ENCODE measurements at regions not wholly inside any gene's neighbourhood (a gene's known extent, or its start where the extent isn't known, plus 50 kb on each side); places are given as distances from the start of the nearest gene placed in this dataset.

DNA sequence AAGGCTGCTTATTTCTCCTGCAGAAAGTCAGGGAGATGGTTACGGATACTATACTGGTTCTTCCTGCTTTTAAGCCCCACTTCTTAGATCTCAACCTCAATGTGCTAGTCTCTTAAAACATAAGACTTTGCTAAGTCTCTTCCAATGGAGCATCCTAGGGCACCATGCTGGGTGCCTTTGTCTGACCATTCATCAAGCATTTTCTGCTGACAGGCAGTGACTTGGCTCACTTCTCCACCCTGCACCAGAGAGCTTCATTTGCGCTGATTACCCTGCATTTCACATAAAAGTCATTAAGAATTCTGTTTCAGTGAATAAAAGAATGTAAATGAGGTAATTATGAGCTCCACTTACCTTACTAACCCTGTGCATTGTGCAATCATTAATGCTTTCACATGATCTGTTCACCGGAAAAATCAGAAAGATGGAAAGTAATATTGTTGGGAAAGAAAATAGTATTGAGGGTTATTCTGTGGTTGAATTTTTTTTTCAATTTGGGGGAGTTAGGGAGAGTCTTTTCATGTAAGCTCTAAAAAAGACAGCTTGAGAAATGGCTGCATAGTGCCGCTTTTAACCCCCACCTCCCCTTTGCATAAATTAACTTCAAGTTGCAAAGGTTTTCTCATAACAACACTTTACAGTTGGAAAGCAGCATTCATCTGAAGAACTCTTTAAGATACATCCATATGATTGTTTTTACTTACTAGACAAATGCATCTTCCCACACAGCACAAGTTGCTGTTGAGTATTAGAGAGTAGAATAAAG, 677.3 kb upstream of the KIRREL3 start:
- DNase-seq = no peak

DNA sequence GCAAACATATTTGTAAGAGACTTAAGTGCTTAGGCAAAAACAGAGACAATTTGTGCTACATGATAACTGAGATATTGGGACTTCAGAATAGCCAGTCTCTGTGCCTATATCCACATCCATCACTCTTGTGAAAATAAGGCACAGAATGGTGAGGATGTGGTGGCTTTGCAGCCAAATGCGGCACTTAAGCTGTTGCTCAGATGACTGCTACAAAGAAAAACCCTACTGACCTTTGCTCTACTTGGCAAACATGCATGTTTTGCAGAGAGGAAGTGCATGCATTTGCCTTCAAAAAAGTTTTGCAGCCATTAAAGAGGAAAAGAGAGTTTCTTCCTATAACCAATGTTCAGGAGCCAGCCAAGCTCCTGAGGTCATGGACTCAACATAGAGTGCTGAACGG, 675.0 kb upstream of the KIRREL3 start:
- DNase-seq = no peak

DNA sequence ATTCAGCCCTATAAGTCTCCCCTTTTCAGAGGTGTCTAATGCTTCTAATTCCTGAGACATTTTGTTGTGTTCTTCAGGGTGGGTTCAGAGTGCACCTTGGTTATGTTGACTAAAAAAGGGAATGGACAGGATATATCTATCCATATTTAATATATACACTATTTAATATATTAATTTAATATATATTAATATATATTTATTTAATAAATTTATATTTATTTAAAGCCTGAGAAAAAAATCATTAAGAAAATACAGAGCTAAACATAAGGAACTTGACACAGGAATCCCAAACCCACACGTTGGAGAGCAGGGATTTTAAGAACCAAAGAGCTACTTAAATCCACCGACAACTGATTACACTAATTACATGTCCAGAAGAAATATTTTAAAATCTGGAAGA, 674.2 kb upstream of the KIRREL3 start:
- no peak for DNase-seq

DNA sequence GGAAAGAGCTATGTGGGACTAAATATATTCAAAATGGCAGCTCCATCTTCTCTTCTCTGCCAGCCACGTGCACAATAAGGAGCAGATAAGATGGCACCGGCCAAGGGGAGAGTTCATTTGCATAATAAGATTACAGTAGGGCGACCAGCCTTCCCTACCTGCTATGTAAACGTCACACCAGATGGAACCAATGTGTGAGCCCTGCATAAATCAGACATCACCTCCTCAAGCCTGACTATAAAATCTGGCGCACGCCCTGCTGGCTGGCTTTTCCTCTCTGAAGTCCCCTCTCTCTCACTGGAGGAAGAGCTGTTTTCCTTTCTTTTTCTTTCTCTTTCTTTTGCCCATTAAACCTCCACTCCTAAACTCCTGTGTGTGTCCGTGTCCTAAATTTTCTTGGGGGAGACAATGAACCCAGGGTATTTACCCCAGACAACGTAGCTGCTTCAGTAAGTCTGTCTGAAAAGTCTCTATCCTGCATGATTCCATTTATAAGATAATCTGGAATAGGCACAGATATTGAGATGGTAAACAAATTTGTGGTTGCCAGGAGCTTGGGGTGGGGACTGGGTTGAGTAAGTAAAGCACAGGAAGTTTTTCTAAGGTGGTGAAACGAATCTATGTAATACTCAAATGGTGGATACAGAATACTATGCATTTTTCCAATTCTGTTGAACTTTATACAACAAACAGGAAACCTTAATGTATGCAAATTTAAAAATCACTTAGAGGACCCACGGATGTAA, 670.0 kb upstream of the KIRREL3 start:
- DNase-seq = no peak

DNA sequence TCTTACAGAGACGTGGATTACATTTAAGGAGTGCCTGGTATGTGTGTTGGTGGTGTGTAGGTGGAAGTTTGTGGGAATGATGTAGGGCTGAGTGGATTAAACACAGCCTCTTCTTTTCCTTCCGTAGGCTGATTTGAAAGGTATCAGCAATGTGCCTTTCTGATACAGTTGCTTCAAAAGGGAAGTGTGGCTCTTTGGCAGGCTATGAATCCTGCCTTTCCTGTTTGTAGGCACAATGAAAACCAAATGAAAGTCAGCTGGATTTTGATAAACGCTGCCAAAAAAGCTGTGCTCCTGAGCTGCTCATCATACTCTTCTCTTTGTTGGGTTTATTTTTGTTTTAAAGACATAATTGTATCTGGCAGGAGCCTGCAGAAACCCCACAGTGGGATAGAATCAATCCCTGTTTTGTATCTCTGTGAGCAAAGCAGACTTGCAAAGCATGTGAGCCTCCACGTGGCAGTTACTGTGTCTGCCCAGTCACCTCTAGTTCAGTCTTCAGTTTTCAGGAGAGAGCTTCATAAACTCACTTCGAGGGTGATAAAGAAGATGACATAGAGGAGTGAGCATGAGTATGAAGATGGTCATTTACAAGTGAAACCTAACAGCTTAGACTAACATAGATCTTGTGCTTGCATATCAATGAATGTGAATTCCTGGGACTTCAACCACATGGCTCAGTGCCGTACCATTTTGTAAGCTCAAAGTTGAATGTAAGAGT, 655.7 kb upstream of the KIRREL3 start:
- DNase-seq = no peak

DNA sequence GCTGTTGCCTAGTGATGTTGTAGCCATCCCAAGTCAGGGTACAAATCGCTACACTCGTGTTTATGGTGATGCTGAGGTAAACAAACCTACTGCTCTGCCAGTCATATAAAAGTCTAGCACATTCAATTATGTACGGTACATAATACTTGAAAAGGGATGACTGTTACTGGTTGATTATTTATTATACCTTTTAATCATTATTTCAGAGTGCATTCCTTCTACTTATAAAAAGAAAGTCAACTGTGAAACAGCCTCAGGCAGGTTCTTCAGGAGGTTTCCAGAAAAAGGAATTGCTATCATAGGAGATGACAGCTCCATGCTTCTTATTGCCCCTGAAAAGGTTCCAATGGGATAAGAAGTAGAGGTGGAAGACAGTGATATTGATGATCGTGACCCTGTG, 652.5 kb upstream of the KIRREL3 start:
- DNase-seq = no peak

DNA sequence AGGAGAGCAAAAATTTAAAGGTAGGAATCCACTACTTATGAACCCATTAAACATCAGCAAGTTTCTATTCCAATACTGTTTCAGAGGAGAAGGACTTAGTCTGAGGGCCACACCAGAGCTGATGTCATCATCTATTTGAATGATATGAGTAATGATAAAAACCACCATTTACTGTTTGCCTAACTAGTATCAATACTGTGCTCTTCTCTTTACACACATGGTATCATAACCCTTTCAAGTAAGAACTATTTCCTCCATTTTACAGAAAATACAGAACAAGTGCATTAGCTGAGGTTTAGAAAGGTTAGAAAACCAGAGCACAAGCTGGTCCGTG, 651.3 kb upstream of the KIRREL3 start:
- no peak for DNase-seq

DNA sequence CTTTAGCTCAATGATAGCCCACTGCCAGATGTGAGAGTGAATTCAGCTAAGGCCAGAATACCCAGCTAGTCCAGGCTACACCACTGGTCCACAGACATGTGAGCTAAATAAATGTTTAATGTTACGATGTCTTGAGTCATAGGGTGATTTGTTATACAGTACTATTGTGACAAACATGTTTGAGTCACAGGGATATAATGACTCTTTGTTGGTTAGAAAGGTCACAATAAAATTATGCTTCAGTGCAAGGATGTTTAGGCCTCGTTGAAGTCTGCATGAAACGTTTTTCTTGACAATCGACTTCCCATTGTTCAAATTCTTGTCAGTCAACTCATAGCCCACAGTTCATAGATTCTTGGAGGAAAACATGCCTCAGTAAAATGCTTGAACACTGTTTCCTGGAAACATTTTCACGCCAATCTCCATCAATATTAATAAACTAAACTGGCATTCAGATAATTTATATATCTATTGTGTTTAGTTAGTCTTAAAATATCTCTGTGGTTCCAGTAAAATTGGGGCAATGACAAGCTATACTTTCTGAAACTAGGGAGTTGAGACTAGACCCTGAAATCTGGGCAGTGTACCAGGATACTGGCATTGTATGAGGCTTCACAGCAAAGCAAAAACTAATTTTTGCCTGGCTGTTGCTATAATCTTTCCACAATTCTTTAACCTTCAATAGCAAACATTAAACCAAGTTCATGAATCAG, 650.8 kb upstream of the KIRREL3 start:
- no peak for DNase-seq

DNA sequence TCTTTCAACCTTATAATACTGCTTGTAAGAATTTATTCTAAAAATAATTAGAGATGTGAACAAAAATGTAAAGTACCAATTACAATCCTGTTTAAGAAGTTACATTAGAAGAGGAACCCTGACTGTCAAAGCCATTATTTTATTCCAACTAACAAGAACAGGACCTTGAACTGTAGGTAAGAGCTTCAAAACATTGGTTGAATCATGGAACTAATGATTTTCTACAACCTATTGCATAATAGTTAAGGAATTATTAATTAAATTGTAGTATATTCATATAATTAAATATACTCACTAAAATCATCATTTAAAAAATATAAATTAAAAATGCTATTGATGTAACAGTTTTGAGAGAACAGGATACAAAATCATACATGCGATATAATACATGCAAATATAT, 649.4 kb upstream of the KIRREL3 start:
- DNase-seq = no peak

DNA sequence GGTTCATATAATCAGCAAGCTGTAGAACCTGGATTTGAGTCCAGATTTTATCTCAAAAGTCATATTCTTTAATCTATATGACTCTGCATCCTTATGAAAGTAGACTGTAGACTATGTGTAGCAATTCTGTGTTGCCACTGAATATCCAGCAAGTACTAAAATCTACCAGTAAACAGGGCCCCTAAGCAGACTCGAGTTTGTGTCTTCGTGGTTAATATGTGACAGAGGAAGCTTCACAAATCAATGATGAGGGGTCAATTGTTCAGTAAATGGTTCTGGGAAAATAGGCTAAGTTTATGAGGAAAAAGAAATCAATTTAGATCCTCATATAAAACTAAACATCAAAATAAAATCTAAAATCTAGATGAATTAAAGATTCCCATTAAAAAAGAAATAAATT, 648.5 kb upstream of the KIRREL3 start:
- no peak for DNase-seq

DNA sequence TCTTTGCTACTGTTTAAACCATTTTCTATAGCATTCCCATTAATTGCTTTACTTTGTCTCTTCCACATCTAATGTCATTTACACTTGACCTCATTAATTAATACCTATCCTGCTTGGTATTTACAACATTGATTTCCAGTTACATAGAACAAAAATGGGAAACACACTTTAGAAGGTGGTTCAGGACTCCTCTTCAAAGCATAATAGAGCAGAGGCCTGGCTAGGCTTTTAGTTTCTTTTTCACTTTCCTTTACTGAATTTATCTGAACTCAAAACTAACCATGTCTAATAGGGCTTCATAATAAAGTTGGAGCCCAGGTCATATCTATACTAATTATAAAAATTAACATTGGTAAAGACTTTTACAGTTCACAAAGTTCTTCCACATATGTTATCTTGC, 648.0 kb upstream of the KIRREL3 start:
- DNase-seq = no peak

DNA sequence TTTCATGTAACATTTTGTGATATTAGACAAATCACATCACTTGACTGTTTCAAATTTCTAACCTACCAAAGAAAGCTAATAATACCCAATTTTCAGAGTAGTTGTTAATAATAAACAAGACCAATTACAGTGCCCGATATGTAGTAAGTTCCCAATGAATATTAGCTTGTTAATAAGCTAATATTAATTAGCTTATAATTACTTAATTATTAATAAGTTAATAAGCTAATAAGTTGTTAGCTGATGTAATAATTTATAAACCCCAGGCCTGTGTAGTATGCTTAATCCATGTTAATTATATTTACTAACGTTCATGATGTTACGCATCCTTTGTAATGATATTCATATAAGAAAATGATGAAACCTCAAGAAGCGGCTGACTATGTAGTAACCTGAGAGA, 643.8 kb upstream of the KIRREL3 start:
- DNase-seq = no peak

DNA sequence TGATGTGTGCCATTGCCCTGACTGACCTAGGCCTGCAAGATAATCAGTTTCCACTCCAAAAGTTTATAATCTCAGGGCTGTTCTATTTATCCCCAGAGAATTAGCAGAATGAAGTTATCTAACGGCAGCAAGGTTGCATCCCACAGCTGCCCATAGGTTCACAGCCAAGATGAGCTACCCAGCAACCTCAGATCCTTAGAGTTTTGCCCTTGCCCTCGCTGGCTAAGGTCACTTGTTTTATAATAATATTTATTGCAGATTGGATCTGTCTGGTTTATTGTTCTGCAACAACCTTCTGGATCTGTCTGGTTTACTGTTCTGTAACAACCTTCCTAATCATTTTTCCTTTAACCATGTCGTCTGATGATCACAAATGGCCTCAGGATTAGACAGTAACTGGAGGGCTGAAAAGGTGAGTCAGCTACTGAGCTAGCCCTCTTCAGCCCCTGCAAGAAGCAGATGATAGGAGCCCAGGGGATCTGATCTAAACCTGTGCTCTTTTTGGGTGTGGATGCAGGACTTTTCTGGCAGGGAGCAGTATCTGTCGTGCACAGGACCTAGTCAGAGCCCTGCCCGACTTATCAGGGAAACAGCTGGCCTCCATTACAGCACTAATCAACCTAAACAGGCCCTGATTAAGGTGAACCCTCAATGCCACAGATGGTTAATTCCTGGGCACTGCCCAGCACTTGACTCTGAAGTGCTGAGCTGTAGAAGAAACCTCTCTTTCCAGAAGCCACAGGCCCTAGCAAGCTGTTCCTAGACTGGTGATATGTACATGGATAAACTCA, 642.9 kb upstream of the KIRREL3 start:
- no peak for DNase-seq

DNA sequence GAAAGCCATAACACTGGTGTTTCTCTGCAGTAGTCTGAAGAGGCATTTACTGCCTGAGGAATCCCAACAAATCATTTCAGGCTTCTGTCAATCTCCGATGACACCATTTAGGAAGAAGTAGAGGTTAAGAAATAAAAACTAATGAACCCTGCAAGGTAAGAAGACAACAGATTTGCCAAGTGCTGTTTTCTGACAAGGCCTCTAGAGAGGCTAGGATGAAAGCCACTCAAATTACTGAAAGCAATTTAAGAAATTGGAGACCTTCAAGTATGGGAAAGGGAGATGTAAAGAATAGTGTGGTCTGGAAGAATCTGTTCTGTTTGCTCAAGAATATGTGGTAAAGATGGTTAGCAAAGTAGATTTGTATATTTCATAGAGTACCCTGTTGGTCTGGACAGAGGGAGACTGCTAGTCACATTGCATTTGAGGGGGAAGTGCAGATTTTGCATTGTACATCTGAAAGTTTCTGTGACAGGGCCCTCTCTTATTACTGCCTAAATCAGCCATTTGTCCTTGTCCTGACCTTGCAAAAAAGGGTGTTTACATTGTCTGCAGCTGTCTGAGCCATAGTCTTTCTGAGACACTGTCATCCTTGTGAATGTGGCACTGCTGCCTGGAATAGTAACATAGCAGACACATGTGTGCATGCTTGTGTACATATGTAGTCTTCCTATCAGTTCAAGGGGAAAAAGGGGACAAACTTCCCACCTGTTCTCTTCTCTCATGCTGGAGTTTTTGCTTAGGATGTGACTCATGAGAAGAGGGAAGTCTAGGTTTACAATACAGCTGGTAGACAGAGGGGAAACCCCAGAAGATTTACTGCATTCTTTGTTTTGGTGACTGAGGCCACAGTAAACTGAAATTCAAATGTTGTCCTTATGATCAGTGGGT, 640.2 kb upstream of the KIRREL3 start:
- no peak for DNase-seq

DNA sequence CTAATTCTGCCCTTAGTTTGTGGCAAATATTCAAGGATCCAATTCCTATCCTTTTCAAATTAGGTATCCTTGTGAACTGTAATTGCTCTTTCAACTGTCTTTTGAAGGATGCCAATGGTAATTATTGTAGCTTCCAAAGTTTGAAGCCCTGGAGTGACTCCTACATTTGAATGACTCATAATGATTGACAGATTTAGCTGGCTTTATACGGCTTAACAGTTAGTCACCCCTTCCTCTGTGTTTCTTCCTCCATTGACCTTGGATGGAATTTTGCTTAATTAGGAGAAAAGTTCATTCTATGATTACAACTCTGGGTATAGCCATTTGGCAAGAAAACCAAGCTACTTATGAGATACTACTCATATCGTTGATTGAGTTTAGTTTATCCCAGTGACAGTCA, 639.3 kb upstream of the KIRREL3 start:
- no peak for DNase-seq

DNA sequence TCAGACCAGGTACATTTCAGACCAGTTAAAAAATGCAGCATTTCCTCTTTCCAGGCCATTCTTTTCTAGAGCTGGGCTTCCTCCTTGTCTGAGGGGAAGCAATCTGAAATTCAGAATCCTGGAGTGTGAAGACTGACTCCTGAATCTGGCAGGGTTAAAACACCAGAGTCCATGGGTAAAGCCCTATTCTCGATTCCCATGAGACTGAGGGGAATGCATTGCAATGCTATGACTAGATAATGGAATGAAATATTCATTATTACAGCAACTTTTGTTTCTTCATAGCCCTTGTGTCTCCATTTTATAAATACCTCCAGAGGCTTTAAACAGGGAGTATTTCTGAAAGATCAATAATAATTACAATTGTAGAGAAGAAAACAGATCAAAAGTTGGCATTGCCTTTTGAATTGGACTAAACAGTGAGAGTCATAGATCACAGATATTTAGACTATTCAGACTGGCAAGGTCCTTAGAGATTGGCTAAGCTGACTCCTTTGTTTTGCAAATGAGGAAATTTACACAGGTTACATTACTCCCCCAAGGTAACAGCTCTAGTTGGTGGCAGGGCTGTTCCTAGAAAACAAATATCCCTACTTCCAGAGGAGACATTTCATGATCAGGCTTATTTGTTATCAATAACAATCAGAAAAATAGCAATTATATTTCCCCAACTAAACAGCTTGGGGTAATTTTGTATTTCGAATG, 632.6 kb upstream of the KIRREL3 start:
- no peak for DNase-seq

DNA sequence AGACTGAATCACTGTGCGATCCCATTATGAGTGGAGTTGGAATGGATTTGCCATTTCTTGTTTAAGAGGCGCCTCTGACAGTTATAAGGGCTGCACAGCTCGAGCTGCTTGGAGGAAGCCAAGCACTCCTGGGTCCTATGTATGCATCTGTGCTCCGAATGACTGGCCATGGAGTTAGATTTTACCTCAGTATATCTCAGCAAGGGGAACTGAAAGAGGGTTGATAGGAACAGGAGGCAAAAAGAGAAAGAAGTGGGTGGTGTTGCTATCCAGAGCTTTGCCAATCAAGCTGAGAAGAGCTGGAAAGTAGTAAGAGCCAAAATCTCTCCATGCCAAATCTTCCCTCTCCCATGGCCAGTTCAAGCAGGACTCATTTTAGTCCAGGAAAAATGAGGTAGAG, 632.0 kb upstream of the KIRREL3 start:
- DNase-seq = no peak

DNA sequence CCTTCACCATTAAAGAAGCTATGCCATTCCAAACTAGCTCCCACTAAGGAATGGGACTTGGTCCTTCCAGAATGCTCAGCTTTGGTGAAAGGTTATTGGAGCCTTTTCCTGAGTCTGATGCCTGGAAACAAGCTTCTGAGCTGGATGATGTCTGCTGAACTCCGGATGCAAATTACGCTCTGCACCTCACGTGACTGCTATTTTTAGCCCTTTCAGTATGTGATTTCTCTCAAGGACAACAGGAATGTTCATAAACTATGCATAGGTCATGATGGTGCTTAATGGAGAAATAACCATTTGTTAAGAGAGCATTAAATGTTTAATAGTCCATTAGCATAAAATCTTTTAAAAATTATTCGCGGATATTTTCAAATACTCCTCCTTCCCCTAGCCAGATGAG, 631.4 kb upstream of the KIRREL3 start:
- no peak for DNase-seq

DNA sequence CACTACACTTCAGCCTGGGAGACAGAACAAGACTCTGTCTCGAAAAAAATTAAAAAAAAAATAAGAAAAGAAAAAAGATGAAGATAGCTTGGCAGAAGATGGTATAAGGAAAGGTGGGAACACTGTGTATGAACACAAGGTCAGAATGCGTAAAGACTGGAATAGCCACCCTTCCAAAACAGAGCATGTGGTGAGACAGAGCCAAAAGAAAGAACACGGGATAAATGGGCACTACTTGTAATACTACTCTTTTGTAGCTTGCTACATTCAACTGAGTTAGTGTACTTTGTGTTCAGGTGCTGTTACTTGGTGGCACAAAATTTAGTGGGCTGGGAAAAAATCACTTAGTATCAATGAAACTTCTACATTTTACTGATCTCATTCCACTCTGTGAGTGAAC, 628.6 kb upstream of the KIRREL3 start:
- no peak for DNase-seq

DNA sequence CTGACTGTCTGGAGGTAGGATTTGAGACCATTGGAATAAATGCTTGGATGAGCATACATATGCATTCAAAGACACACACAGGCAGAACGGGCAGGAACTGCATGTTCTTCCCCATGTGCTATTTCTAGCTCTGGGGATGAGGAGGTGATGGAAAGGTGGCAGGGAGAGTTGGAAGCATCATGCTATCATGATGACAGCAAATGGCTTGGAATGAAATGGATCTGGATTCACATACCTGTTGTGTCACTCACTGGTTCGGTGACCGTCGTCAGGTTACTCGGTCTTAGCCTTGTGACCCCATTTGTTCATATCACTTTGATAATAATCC, 627.9 kb upstream of the KIRREL3 start:
- no peak for DNase-seq
